ENCODE measurements at regions not wholly inside any gene's neighbourhood (a gene's known extent, or its start where the extent isn't known, plus 50 kb on each side); places are given as distances from the start of the nearest gene placed in this dataset.

GRCh38 chr5:174343826-174344225 lies 298.3 kb downstream of the NSG2 start:
- H3K27me3 ChIP-seq: peaks cover 21% of the 10 kb centered on the region
- TF ChIP-seq POLR2AphosphoS5 (IDR thresholded peaks at IDR 0.05) (no peak), EP300 (IDR thresholded peaks at IDR 0.05) (no peak), POLR2A (IDR thresholded peaks at IDR 0.05) (no peak)
- TF ChIP-seq, protein P1, sequence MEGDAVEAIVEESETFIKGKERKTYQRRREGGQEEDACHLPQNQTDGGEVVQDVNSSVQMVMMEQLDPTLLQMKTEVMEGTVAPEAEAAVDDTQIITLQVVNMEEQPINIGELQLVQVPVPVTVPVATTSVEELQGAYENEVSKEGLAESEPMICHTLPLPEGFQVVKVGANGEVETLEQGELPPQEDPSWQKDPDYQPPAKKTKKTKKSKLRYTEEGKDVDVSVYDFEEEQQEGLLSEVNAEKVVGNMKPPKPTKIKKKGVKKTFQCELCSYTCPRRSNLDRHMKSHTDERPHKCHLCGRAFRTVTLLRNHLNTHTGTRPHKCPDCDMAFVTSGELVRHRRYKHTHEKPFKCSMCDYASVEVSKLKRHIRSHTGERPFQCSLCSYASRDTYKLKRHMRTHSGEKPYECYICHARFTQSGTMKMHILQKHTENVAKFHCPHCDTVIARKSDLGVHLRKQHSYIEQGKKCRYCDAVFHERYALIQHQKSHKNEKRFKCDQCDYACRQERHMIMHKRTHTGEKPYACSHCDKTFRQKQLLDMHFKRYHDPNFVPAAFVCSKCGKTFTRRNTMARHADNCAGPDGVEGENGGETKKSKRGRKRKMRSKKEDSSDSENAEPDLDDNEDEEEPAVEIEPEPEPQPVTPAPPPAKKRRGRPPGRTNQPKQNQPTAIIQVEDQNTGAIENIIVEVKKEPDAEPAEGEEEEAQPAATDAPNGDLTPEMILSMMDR (IDR thresholded peaks at IDR 0.05): no peak

DNA sequence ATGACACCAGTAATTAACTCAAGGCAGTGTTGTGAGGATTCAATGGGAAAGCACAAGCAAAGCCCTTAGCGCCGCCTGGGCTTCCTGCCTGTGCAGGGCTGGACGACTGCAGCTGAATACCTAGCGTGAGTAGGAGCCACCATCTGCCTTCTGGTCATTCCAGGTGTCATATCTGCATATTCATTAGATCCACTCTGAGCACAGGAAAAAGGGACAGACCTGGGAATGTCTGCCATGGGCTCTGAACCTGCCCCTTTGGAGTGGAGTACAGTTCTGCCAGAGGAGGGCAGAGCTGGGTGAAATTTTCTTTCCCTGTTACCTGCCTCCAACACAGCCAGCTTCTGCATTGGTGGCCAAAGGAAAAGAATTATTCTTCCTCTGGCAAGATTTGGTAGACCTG lies 298.8 kb downstream of the NSG2 start:
- H3K36me3 ChIP-seq: no peaks in the 10 kb centered on the region
- no peak overlapping the region for H3K27ac ChIP-seq
- H3K27me3 ChIP-seq: peaks cover 17% of the 10 kb centered on the region
- H3K4me1 ChIP-seq: no peaks in the 10 kb centered on the region
- no peaks in the 10 kb centered on the region for H3K9me3 ChIP-seq
- DNase-seq (ENCODE audit: low spot score in 2 of 2): no peak
- no peak overlapping the region for H3K4me3 ChIP-seq
- TF ChIP-seq EP300 (IDR thresholded peaks at IDR 0.05): no peak
- no peak for TF ChIP-seq POLR2AphosphoS5 (IDR thresholded peaks at IDR 0.05)
- TF ChIP-seq, protein P1 (IDR thresholded peaks at IDR 0.05): no peak
- no peak for TF ChIP-seq POLR2A (IDR thresholded peaks at IDR 0.05)
- 63% methylated on average over 4 of the region's 4 CpGs for WGBS

More at GRCh38 chr5:174343826-174344225, 298.3 kb downstream of the NSG2 start:
- H3K36me3 ChIP-seq: no peaks in the 10 kb centered on the region
- no peaks in the 10 kb centered on the region for H3K9me3 ChIP-seq
- H3K4me3 ChIP-seq: no peak overlapping the region
- peaks cover 2% of the 10 kb centered on the region for H3K4me1 ChIP-seq
- no peak for DNase-seq (ENCODE audit: low spot score in 2 of 2)
- no peak overlapping the region for H3K27ac ChIP-seq
- WGBS: 91% methylated on average over 7 of the region's 7 CpGs

DNA sequence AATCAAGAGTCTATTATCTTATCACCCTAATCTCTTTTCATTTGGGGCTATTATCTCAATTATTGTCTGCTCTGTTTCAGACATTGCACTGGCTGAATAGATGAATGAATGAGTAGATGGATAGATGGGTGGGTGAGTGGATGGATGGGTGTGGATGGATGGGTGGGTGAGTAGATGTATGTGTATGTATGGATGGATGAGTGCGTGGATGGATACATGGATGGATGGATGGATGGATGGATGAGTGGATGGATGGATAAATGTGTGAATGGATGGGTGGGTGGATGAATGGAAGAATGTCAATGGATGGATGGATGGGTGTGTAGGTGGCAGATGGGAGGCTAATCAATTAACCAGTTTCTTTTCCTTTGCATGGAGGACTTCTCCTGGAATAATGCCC lies 301.7 kb downstream of the NSG2 start:
- DNase-seq (ENCODE audit: low spot score in 2 of 2): no peak
- Histone ChIP-seq H3K9me3 (no peaks in the 10 kb centered on the region), H3K27me3 (peaks cover 23% of the 10 kb centered on the region), H3K27ac (no peak overlapping the region), H3K4me1 (no peaks in the 10 kb centered on the region), H3K36me3 (no peaks in the 10 kb centered on the region), H3K4me3 (no peak overlapping the region)
- 79% methylated on average over 1 of the region's 1 CpG for WGBS
- TF ChIP-seq, protein P1 (IDR thresholded peaks at IDR 0.05): no peak
- TF ChIP-seq POLR2A (IDR thresholded peaks at IDR 0.05) (no peak), POLR2AphosphoS5 (IDR thresholded peaks at IDR 0.05) (no peak), EP300 (IDR thresholded peaks at IDR 0.05) (no peak)

- H3K27ac ChIP-seq: no peak overlapping the region
- DNase-seq (ENCODE audit: low spot score in 2 of 2): no peak
- no peaks in the 10 kb centered on the region for H3K9me3 ChIP-seq
- H3K4me3 ChIP-seq: no peak overlapping the region
- no peaks in the 10 kb centered on the region for H3K4me1 ChIP-seq
- H3K27me3 ChIP-seq: peaks cover 23% of the 10 kb centered on the region
- H3K36me3 ChIP-seq: no peaks in the 10 kb centered on the region
- WGBS: 51% methylated on average over 8 of the region's 8 CpGs
- TF ChIP-seq POLR2A (IDR thresholded peaks at IDR 0.05): no peak
- no peak for TF ChIP-seq POLR2AphosphoS5 (IDR thresholded peaks at IDR 0.05)
- TF ChIP-seq, protein P1 (IDR thresholded peaks at IDR 0.05): no peak
- TF ChIP-seq EP300 (IDR thresholded peaks at IDR 0.05): no peak
Measured at GRCh38 chr5:174348311-174348981, 302.9 kb downstream of the NSG2 start.

DNA sequence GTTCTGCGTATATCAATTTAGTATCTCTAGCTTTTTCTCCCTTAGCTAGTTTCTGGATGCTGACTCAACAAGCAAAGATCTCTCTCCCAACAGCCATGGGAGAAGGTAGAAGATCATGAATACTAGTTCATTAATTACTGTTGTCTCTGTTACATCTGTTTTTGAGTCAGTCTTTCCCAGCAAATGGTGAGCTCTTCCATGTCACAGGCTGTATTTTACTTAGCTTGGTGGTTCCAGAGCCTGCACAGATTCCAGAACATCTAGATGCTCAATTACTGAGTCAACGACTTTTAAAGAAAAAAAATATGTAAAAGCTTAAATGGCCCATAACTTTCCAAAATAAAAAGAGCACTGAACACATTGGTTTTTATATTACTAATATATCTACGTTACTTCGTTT lies 307.2 kb downstream of the NSG2 start:
- WGBS: 71% methylated on average over 4 of the region's 4 CpGs

More for the DNA sequence above, 307.2 kb downstream of the NSG2 start:
- Histone ChIP-seq H3K4me3 (no peak overlapping the region), H3K9me3 (no peaks in the 10 kb centered on the region), H3K27me3 (peaks cover 14% of the 10 kb centered on the region), H3K4me1 (no peaks in the 10 kb centered on the region), H3K27ac (no peak overlapping the region), H3K36me3 (no peaks in the 10 kb centered on the region)
- no peak for TF ChIP-seq POLR2A (IDR thresholded peaks at IDR 0.05)
- no peak for TF ChIP-seq EP300 (IDR thresholded peaks at IDR 0.05)
- TF ChIP-seq, protein P1 (IDR thresholded peaks at IDR 0.05): no peak
- no peak for TF ChIP-seq POLR2AphosphoS5 (IDR thresholded peaks at IDR 0.05)
- DNase-seq (ENCODE audit: low spot score in 2 of 2): no peak

Measured in suprapubic skin (tissue), 4 donors.